Suprapubic skin (tissue), 4 donors: ENCODE measurements at regions not wholly inside any gene's neighbourhood (a gene's known extent, or its start where the extent isn't known, plus 50 kb on each side); places are given as distances from the start of the nearest gene placed in this dataset.

Experiments
- DNase-seq, 2 donors: peaks; one replicate each; pipeline ENCODE4 v3.0.0-alpha.2; 2019; ENCODE audit warnings: low spot score in 2 of 2
- H3K27ac ChIP-seq: fragments of 200-600 bp; sonication (generic); one replicate; pipeline ENCODE4 v1.5.1; 2019
- H3K27me3 ChIP-seq: fragments of 200-600 bp; sonication (generic); one replicate; pipeline ENCODE4 v1.5.1; 2019
- H3K36me3 ChIP-seq: fragments of 200-600 bp; sonication (generic); one replicate; pipeline ENCODE4 v1.5.1; 2019
- H3K4me1 ChIP-seq: fragments of 200-600 bp; sonication (generic); one replicate; pipeline ENCODE4 v1.5.1; 2019
- H3K4me3 ChIP-seq: fragments of 200-600 bp; sonication (generic); one replicate; pipeline ENCODE4 v1.5.1; 2019; ENCODE audit warnings: mild to moderate bottlenecking
- H3K9me3 ChIP-seq: fragments of 200-600 bp; sonication (generic); one replicate; pipeline ENCODE4 v1.5.1; 2019
- CTCF ChIP-seq, 2 donors: fragments of 200-600 bp in 1 of 2; fragments of 450-650 bp in 1 of 2; sonication (generic) in 1 of 2; IDR thresholded peaks; one replicate each; pipeline ENCODE4 v1.5.1; 2016 to 2019; ENCODE audit warnings: antibody characterized with exemption in 2 of 2, mild to moderate bottlenecking in 1 of 2, moderate library complexity in 1 of 2
- EP300 ChIP-seq: sonication (generic); formaldehyde crosslinking; IDR thresholded peaks from one replicate; pipeline ENCODE4 v1.6.1; 2017; ENCODE audit warnings: antibody characterized with exemption
- POLR2A ChIP-seq, 2 donors: fragments of 450-650 bp; IDR thresholded peaks; one replicate each; pipeline ENCODE4 v1.6.1; 2017; ENCODE audit warnings: antibody characterized with exemption in 2 of 2, mild to moderate bottlenecking in 2 of 2, moderate library complexity in 2 of 2
- POLR2AphosphoS5 ChIP-seq, 3 donors: sonication (generic); formaldehyde crosslinking; IDR thresholded peaks; one replicate each; pipeline ENCODE4 v1.6.1; 2017; ENCODE audit warnings: antibody characterized with exemption in 3 of 3
- WGBS: methylation state at CpG from one replicate; pipeline ENCODE4 v1.1.5; 2018; 5-methylcytosine and 5-hydroxymethylcytosine counted together

- H3K27me3 ChIP-seq: peaks cover 49% of the 10 kb centered on the region
- no peaks in the 10 kb centered on the region for H3K9me3 ChIP-seq
- H3K27ac ChIP-seq: no peak overlapping the region
- whole genome bisulfite sequencing: 2% methylated on average over 3 of the region's 3 CpGs
- no peak for TF ChIP-seq CTCF (IDR thresholded peaks at IDR 0.05)
- no peak for TF ChIP-seq EP300
- no peak for TF ChIP-seq POLR2A (IDR thresholded peaks at IDR 0.05)
- no peak for TF ChIP-seq POLR2AphosphoS5 (IDR thresholded peaks at IDR 0.05)
- no peaks in the 10 kb centered on the region for H3K4me1 ChIP-seq
- H3K4me3 ChIP-seq: no peak overlapping the region
- no peak for DNase-seq
- H3K36me3 ChIP-seq: no peaks in the 10 kb centered on the region
These were observed 72.4 kb upstream of the IFNAR2 start for GRCh38 chr21:33157303-33157702.

GRCh38 chr21:33158654-33159053, 71.1 kb upstream of the IFNAR2 start:
- 88% methylated on average over 1 of the region's 1 CpG for WGBS
- Histone ChIP-seq H3K27me3 (peaks cover 38% of the 10 kb centered on the region), H3K4me3 (no peak overlapping the region), H3K27ac (no peak overlapping the region), H3K9me3 (no peaks in the 10 kb centered on the region), H3K36me3 (no peaks in the 10 kb centered on the region), H3K4me1 (no peaks in the 10 kb centered on the region)
- TF ChIP-seq POLR2A (IDR thresholded peaks at IDR 0.05) (no peak), CTCF (IDR thresholded peaks at IDR 0.05) (no peak), POLR2AphosphoS5 (IDR thresholded peaks at IDR 0.05) (no peak), EP300 (no peak)
- no peak for DNase-seq

GRCh38 chr21:33162436-33162951, 67.2 kb upstream of the IFNAR2 start:
- TF ChIP-seq POLR2A (IDR thresholded peaks at IDR 0.05): no peak
- TF ChIP-seq EP300: no peak
- TF ChIP-seq POLR2AphosphoS5 (IDR thresholded peaks at IDR 0.05): no peak
- TF ChIP-seq CTCF (IDR thresholded peaks at IDR 0.05): no peak
- H3K9me3 ChIP-seq: no peaks in the 10 kb centered on the region
- H3K27me3 ChIP-seq: peaks cover 22% of the 10 kb centered on the region
- no peaks in the 10 kb centered on the region for H3K4me1 ChIP-seq
- no peak for DNase-seq
- WGBS: 43% methylated on average over 15 of the region's 15 CpGs
- H3K27ac ChIP-seq: no peak overlapping the region
- no peaks in the 10 kb centered on the region for H3K36me3 ChIP-seq
- H3K4me3 ChIP-seq: no peak overlapping the region

GRCh38 chr21:33168886-33169285, 60.9 kb upstream of the IFNAR2 start:
- Histone ChIP-seq H3K4me1 (no peaks in the 10 kb centered on the region), H3K36me3 (no peaks in the 10 kb centered on the region), H3K4me3 (no peak overlapping the region), H3K27me3 (peaks cover 35% of the 10 kb centered on the region), H3K9me3 (no peaks in the 10 kb centered on the region), H3K27ac (no peak overlapping the region)
- DNase-seq: no peak
- TF ChIP-seq EP300: no peak
- no peak for TF ChIP-seq POLR2AphosphoS5 (IDR thresholded peaks at IDR 0.05)
- no peak for TF ChIP-seq CTCF (IDR thresholded peaks at IDR 0.05)
- TF ChIP-seq POLR2A (IDR thresholded peaks at IDR 0.05): no peak
- WGBS: 48% methylated on average over 2 of the region's 6 CpGs

GRCh38 chr21:33169359-33169758, 60.4 kb upstream of the IFNAR2 start:
- no peak overlapping the region for H3K27ac ChIP-seq
- 86% methylated on average over 14 of the region's 14 CpGs for WGBS
- no peaks in the 10 kb centered on the region for H3K9me3 ChIP-seq
- peaks cover 37% of the 10 kb centered on the region for H3K27me3 ChIP-seq
- TF ChIP-seq CTCF (IDR thresholded peaks at IDR 0.05) (no peak), POLR2AphosphoS5 (IDR thresholded peaks at IDR 0.05) (no peak), EP300 (no peak), POLR2A (IDR thresholded peaks at IDR 0.05) (no peak)
- no peak for DNase-seq
- no peak overlapping the region for H3K4me3 ChIP-seq
- H3K4me1 ChIP-seq: no peaks in the 10 kb centered on the region
- no peaks in the 10 kb centered on the region for H3K36me3 ChIP-seq
